NCI-H510A (cell line): ENCODE measurements at regions not wholly inside any gene's neighbourhood (a gene's known extent, or its start where the extent isn't known, plus 50 kb on each side); places are given as distances from the start of the nearest gene placed in this dataset.

ENCODE experiments used
- DNase-seq: peaks from one replicate; lab custom pipeline; 2025; lab: John Stamatoyannopoulos, UW

DNA sequence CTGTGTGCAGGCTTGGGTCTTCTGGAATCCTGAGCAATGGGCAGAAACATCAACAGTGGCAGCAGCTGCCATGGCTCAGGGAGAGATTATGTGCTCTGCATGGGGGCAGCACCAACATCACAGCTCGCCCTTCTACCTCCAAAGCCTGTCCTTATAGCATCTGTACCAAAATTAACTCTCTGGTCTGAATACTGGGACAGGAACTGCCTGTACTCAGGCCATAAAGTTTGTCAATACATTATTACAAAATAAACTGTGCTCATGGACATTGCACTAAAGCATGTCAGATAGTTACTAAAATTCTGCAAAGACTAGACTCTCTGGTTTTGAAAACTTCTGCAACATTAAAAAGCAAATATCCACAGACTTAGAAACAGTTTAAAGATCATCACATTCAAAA lies 91.6 kb downstream of the ZC3H11B start:
- no peak for DNase-seq

- no peak for DNase-seq
Measured at GRCh38 chr1:219520241-219520640, 92.7 kb downstream of the ZC3H11B start.

DNA sequence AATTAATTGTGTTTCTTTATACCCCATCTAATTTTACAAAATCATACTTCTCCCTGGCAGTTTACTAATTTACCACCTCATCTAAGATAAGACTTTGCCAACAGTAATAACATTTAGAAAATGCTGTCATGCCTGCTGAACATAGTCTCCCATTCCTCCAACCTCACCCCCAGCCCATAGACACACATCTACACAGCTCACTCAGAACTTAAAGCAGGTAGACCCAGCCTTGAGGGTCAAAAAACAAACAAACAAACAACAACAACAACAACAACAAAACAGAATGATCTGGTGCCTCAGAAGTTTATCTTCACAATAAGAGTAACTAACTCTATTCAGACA lies 94.0 kb downstream of the ZC3H11B start:
- no peak for DNase-seq

DNA sequence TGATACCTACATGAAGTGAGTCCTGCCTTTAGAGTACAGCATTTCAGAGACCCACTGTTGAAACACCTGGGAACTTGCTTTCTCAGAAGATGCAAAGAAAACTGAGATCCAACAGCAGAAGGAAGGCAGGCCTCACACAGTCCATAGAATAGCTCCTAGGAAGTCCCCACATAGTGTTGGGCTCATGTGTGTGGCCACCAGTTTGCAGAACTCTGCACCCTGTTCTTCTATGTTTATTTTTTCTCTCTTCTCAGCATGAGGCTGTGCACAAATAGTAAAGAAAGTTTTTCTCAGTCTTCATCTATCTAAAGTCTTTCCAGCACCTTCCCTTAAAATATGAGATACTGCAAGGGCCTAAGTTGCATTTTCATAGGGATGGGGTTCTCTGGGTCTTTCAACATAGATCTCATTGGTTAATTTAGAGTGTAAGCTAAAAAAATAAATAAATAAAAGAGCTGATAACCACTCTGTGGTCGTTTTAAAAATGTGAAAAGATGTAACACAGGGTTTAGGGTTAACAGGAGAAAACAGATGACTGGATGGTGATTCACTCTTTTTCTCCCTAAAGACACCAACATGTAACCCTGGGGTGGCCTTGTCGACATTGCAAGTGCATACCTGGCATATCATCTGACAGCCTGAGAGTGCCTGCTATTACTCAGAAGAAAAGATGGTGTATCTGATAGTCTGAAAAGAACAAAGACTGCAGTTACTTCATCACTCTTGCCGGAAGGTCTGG lies 94.6 kb downstream of the ZC3H11B start:
- no peak for DNase-seq

GRCh38 chr1:219517031-219517430 lies 95.9 kb downstream of the ZC3H11B start:
- no peak for DNase-seq

DNA sequence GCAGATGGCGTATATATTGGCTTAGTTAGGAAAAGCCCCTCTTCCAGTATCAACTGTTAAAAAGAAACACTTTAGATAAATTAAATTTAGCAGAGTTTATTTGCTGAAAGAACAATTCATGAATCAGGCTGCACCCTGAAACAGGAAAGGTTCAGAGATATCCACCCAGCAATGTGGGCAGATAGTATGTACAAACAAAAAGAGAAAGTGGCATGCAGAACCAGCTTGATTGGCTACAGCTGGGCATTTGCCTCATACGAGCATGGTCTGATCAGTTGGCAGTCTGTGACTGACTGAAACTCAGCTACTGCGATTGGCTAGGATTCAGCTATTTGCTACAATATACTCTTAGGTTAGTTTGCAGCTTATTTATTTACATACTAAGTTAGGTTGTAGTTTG lies 98.2 kb downstream of the ZC3H11B start:
- no peak for DNase-seq

DNA sequence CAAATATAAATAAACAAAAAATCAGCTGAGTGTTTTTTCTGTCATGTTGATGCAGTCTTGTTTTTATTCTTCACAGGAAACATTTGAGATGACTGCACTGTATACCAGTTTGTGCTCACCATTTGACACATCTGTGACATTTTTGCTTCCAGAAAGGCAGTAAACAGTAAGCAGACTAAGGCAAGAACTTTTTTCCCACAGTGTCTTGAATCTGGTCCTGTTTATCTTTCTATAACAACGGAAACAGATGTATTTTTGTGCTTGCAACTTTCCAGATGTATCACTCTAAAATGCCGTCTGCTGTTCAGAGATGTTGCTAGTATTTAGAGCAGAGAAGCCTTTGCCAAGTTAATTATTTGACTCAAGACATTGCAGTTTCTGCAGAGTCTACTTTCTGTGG lies 105.5 kb downstream of the ZC3H11B start:
- DNase-seq, result no peak

DNA sequence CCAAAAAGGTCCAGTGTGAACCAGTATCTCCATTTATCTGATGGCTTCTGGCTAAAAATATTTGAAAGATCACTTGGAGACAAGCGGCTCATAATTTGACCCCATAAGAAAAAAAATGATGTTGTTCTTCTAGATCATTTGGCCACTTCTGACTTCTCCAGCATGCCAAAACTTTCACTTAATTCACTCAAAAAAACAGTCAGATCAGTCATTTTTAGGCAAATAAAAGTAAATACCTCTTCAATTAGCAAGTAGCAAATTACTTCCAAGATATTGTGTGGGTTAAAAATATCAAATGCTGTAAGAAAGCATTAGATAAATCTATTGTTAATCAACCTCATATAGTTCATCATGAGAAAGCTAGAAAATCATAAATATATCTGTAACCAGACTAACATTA lies 106.0 kb downstream of the ZC3H11B start:
- DNase-seq, result no peak

- DNase-seq, result no peak
Measured at GRCh38 chr1:219506473-219506899, 106.4 kb downstream of the ZC3H11B start.

- no peak for DNase-seq
Measured at GRCh38 chr1:219505886-219506285, 107.0 kb downstream of the ZC3H11B start.

DNA sequence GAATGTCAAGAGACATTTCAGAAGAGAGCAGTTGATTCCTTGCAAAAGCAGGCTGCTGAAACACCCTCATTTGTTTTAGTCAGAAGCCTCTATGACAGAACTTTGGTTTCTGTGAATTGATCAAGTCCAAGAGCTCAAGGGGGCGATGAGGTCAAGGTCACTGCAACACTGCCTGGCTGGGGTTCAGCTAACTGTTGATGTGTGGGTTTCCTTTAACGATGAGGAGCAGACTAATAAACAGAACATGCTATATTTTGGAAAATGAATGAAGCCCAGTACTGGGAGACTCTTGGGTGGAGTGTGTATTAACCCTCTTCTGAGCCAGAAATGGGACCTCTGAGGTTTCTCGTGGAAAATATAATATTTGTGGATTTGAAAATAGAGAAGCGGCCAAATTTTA lies 109.3 kb downstream of the ZC3H11B start:
- no peak for DNase-seq

DNA sequence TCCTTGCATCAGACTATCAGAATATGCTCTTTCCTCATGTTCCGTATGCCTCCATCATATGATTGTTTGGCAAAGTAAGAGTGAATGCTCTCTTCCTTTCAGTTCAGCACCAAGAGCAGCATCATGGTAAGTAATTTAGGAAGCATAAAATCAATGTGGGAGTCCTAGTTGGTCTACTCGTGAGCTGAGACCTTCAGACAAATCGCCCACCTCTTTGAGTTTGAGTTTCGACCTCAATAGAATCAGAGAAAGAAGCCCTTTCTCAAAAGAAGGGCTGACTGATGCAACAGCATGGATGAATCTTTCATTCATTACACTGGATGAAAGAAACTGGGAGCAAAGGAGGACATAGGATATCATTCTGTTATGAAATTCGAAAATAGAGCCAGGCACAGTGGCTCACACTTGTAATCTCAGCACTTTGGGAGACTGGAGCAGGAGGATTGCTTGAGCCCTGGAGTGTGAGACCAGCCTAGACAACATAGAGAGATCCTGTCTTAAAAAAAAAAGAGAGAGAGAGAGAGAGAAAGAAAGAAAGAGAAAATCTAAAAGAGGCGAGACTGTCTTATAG lies 112.5 kb downstream of the ZC3H11B start:
- no peak for DNase-seq

DNA sequence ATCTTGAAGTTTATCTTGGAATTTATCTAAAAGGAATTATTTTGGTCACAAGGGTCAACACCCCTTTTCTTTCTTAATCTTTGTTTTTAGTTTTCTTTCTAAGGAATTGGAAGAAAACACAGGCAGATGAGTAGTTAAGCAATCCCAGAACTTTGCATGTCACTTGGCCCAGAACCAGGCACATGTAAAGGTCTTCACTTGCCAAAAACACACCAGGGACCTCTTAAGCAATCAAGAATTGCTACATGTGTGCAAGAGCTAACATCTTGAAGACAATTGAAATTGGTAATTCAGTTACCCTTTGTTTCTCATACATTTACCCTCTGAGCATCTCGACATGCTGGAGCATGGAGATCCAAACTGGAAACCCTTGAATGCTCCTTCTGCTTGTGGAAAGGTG lies 114.2 kb downstream of the ZC3H11B start:
- no peak for DNase-seq

DNA sequence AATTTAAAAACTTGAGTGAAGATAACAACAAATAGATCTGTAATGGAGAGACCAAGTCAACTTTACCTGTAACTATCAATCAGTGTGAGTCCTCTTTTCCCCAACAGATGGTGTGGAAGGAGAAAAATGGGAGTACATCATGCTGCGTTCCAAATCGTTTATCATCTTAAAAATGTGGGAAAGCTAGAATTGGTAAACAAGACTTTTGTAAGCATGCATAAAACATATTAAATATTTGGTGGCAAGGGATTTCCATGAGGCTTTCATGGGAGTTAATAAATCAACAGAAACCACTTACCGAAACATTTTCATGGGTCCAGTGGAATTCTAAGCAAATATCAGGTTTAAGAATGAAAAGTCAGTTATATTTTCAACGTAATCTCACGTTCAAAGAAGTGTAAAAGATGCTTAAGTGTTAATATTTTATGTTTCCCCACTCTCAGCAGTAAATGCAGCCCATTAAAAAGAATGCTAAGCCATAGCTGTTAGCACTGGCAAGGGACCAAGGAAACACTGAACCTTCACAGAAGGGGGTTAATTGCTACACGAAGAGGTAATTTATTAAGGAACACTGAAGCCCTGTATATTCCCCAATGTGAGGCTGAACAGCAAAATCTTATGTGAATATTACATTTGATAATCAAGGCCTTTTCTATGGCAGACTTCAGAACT lies 117.0 kb downstream of the ZC3H11B start:
- no peak for DNase-seq

DNA sequence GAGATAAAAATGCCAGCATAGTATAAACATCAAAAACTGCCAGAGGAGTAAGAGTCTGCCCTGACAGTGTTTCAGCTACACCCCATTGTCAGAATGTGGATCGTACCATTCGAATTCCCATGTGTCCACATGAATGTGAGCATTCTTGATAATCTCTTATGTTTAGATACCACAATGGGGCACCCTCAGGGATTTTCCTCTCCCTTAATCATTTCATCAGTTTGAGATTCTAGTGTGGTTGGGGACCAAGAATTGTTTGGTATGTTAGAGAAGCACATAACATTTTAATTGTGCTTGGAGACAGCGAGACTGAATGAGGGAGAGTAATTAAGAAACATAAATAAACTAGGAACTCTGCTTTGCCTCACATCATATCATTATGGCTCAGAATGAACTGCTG lies 120.2 kb downstream of the ZC3H11B start:
- DNase-seq, result no peak

DNA sequence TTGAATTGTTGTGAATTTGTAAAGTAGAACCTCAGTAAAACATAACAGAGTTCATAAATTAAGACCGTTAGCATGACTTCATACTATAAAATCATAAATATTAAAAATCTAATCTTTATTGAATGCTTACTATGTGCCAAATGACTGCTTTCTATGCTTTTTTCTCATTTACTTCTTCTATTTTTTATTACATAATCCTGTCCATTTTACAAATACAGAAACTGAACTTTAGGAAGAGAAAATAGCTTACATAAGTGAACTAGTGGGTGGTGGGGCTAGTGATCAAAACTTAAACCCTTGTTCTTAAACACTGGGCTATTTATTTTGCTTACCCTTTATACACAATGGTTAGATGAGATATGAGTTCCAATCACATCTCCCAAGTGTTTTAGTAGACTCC lies 122.3 kb downstream of the ZC3H11B start:
- DNase-seq, result no peak

DNA sequence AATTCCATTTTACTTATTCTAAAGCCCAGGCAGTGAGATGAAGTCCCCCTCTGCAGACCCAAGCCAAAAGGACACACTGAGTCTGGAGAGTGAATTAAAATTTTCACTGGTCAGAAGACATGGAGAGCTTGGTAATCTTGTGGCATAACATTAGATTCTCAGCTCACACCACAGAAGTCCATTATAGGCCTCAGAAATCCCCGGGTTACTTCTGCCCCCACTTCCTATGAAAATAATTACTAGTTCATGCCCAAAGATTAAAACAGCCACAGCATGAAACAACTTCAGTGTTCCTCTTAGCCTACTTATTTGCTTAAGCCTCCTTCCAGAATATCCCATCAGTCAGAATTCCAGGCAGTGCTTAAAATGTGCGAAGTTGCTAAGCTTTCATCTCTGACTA lies 123.3 kb downstream of the ZC3H11B start:
- no peak for DNase-seq

DNA sequence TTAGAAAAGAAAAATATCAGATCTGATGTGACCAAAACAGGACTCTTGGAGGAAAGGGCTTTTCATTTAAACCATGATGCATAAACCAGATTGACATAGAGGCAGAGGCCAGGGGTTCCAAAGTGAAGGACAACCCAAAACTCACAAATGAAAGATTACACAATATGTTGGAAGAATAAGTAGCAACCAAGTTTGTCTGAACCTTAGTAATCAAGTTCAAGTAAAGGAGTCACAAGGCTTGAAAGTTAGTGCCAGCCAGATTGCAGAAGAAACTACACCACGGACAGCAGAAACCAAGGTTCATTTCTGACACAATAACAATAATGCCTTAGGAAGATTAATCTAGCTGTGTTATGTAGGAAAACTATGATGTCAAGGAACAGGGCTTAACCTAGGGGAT lies 124.6 kb downstream of the ZC3H11B start:
- DNase-seq, result no peak

- DNase-seq, result no peak
Measured at GRCh38 chr1:219483530-219483929, 129.4 kb downstream of the ZC3H11B start.

DNA sequence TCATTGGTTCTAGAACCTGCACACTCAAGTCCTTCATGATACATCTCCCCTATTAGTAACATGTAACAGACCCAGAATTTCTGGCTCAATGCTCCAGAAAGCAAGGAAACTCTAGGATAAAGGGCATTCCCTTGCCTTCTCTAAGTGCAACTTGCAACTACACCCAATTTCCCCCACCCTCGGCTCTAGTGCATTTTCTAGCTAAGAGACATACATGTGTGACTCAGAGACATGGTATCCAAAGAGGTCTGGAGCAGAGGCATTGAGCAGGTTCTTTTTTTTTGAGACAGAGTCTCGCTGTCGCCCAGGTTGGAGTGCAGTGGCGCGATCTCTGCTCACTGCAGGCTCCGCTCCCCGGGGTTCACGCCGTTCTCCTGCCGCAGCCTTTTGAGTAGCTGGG lies 132.9 kb downstream of the ZC3H11B start:
- DNase-seq, result no peak

DNA sequence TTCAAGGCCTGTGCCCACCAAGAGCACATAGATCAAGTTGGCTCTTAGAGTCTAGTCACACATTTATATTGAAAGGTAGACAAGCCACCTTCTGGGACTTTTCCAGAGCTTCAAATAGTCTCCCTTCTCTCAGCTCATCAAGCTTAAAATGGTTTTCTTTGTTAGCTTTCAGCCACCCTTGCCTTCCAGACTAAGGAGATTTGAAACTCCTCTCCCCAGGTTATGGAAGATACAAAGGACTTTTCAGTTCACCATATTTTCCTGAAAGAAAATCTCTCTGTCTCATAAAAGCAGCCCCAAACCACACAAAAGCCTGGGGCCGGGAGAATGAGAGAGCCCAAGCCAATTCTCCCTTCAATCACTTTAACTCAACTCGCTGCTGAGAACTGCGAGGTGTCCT lies 134.1 kb downstream of the ZC3H11B start:
- no peak for DNase-seq

DNA sequence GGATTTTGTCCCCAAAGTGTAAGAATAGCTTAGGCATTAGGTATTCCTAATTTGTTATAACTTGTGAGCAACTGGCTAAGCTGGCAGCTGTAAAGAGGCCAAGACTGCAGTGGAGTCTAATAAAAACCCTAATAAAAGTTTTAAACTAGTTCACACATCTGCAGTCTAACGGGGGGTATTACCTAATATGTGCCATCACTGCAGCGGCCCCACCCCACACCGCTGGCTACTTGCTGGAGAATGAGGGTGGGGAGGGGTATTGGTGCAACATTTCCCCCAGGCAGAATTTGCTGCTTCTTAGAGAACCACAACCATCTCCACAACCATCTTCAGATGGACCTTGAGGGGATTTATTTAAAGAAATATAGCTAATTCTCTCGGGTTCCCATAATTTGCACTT lies 135.0 kb downstream of the ZC3H11B start:
- DNase-seq, result no peak

DNA sequence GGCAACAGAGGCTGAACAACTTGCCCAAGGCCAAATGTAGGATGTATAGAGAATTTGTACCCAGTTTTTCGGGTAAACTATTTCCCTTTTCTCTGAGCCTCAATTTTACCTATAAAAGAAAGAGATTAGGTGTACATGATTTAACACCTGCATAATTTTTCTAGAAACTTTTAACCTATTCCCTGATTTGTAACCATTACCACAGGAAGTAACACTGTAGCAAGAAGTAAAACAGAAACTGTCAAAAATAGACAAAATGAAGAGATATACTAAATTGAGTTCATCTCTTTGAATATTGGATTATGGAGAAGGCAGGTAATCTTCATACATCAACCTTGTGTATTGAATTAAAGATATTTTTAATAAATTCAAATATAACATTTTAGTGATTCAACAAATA lies 136.2 kb downstream of the ZC3H11B start:
- DNase-seq, result no peak

GRCh38 chr1:219476116-219476515 lies 136.8 kb downstream of the ZC3H11B start:
- no peak for DNase-seq
